AG08396 (cell line): ENCODE measurements at regions not wholly inside any gene's neighbourhood (a gene's known extent, or its start where the extent isn't known, plus 50 kb on each side); places are given as distances from the start of the nearest gene placed in this dataset.
"Not testable (repeated sequence)": the region's sequence is repeated elsewhere in the genome, so short reads cannot be mapped to it uniquely, and the experiment has no call there.

ENCODE experiments used
- DNase-seq: peaks from one replicate; pipeline ENCODE4 v3.0.0; 2012; ENCODE audit warnings: low spot score, mixed read lengths

GRCh38 chr10:124213471-124213870 lies 120.1 kb upstream of the CHST15 start:
- no peak for DNase-seq

- no peak for DNase-seq
Observed at GRCh38 chr10:124212702-124213101, 119.3 kb upstream of the CHST15 start.

- DNase-seq, result no peak
Observed at GRCh38 chr10:124211921-124212320, 118.5 kb upstream of the CHST15 start.

- DNase-seq, result no peak
Observed at GRCh38 chr10:124210263-124210662, 116.9 kb upstream of the CHST15 start.

- DNase-seq, result no peak
Observed at GRCh38 chr10:124207391-124207790, 114.0 kb upstream of the CHST15 start.

- no peak for DNase-seq
Observed at GRCh38 chr10:124206616-124207015, 113.2 kb upstream of the CHST15 start.

- DNase-seq, result no peak
Observed at GRCh38 chr10:124205432-124205831, 112.0 kb upstream of the CHST15 start.

- no peak for DNase-seq
Observed at GRCh38 chr10:124204726-124205125, 111.3 kb upstream of the CHST15 start.

- no peak for DNase-seq
Observed at GRCh38 chr10:124200011-124200410, 106.6 kb upstream of the CHST15 start.

- no peak for DNase-seq
Observed at GRCh38 chr10:124198871-124199270, 105.5 kb upstream of the CHST15 start.

GRCh38 chr10:124198125-124198501 lies 104.7 kb upstream of the CHST15 start:
- DNase-seq, result no peak

- DNase-seq, result no peak
Observed at GRCh38 chr10:124197371-124198124, 104.2 kb upstream of the CHST15 start.

GRCh38 chr10:124196659-124197058 lies 103.3 kb upstream of the CHST15 start:
- DNase-seq, result no peak

- DNase-seq, result no peak
Observed at GRCh38 chr10:124194199-124194824, 100.9 kb upstream of the CHST15 start.

- DNase-seq, result no peak
Observed at GRCh38 chr10:124193309-124193696, 99.9 kb upstream of the CHST15 start.

- DNase-seq, result not testable (repeated sequence)
Observed at GRCh38 chr10:124192664-124193308, 99.4 kb upstream of the CHST15 start.

GRCh38 chr10:124190476-124190875 lies 97.1 kb upstream of the CHST15 start:
- not testable (repeated sequence) for DNase-seq

GRCh38 chr10:124186956-124187355 lies 93.6 kb upstream of the CHST15 start:
- DNase-seq, result no peak

- no peak for DNase-seq
Observed at GRCh38 chr10:124185084-124185483, 91.7 kb upstream of the CHST15 start.

- DNase-seq, result no peak
Observed at GRCh38 chr10:124184208-124184830, 90.9 kb upstream of the CHST15 start.

GRCh38 chr10:124183617-124184016 lies 90.2 kb upstream of the CHST15 start:
- no peak for DNase-seq

GRCh38 chr10:124182088-124182541 lies 88.7 kb upstream of the CHST15 start:
- no peak for DNase-seq

GRCh38 chr10:124181656-124182055 lies 88.3 kb upstream of the CHST15 start:
- no peak for DNase-seq
